Dedifferentiated amniotic fluid mesenchymal stem cell (primary cell): ENCODE measurements at regions not wholly inside any gene's neighbourhood (a gene's known extent, or its start where the extent isn't known, plus 50 kb on each side); places are given as distances from the start of the nearest gene placed in this dataset.
"Not testable (repeated sequence)": the region's sequence is repeated elsewhere in the genome, so short reads cannot be mapped to it uniquely, and the experiment has no call there.

ENCODE experiments used
- DNase-seq: peaks from one replicate; pipeline ENCODE4 v3.0.0-alpha.2; 2016; ENCODE audit errors: extremely low spot score

- no peak for DNase-seq
Observed at GRCh38 chr7:24134535-24134934, 149.5 kb upstream of the NPY start.

GRCh38 chr7:24135003-24135817 lies 148.8 kb upstream of the NPY start:
- no peak for DNase-seq

DNA sequence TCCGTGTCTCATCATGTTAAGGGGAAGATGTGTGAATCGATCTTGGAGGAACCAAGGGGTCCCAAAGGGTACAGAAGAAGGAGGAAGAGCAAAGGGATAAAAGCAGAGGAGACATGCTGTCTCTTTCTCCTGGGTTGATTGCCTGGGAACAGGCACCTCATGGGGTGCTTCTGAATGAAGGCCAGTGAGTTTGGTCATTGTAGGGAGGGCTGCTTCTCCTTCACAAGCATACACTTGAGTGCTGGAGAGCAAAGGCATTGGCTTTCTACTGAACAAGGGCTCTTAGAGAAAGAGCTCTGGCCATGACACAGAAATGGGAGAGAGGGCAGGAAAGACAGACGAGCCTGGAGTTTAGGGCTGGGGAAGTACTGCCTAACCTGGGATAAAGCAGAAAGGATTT lies 146.7 kb upstream of the NPY start:
- no peak for DNase-seq

DNA sequence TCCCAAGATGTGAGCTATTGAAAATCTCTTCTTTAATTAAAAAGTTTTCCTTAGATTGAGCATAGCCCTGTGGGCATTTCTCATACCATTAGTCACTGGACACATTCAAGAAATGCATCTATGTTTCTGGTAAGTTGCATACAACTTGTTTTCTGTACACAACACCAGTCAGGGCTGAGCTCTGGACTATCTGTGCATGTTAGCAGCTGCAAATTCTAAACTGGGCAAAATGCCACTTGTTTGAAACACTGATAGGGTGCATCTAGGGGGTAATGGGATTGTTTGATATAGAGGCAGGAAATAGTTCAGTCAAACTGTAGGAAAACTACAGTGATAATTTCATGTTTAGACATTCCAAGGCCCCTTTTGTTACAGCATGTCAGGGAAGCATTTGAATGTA lies 145.6 kb upstream of the NPY start:
- no peak for DNase-seq

GRCh38 chr7:24140001-24140400 lies 144.0 kb upstream of the NPY start:
- no peak for DNase-seq

- no peak for DNase-seq
Observed at GRCh38 chr7:24141874-24142509, 142.0 kb upstream of the NPY start.

DNA sequence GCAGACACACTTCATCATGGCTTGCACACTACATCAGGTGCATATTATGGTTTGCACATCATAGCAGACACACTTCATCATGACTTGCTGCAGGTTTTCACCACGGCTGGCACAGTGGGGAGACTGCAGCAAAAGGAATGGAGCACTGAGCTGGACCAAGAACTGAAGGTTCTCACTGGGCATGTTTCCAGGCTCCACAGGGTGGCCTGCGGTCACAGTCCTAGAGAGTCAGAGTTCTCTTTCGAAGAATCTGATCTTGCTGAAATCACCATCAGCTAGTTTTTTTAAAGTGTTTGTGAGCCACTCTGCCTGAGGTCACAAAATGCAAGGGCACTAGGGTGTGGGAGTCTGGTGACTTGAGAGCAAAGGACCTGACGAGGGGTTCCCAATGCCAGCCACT lies 140.4 kb upstream of the NPY start:
- no peak for DNase-seq

DNA sequence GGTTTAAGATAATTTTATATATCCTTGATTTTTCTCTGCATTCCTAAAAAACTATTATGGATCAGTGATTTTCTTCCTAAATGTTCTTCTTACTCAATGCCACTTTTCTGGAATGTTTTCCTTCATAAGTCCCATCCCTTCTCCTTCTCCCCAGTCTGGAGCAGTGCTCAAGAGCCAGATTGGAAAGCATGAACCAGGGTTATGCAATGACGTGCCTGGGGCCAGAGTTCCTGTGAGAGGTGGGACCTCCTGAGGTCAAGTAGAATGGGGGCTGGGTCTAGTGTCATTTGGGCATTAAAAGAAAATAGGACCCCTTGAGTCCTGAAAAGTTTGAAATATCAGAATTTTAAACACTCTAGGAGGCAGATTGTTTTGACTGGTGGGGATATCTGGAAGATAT lies 132.0 kb upstream of the NPY start:
- no peak for DNase-seq

DNA sequence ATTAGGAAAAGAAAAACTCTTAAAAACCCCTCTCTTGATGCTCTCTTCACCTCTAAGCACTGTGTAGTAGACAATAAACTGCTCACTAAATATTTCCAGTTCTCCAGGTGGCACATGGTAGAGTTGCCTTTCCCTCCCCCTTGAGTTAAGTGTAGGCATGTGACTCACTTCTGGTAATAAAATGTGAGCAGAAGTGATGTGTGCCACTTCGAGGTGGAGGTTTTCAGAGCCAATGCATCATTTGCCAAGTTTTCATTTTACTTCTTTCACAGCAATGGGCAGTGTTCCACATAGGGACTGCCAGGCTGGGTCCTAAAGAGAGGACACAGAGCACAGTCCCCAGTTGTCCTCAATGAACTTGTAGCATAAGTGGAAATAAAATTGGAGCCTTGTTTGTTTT lies 131.6 kb upstream of the NPY start:
- DNase-seq, result no peak

GRCh38 chr7:24152877-24153472 lies 131.0 kb upstream of the NPY start:
- DNase-seq, result no peak

- DNase-seq, result no peak
Observed at GRCh38 chr7:24157666-24158065, 126.3 kb upstream of the NPY start.

DNA sequence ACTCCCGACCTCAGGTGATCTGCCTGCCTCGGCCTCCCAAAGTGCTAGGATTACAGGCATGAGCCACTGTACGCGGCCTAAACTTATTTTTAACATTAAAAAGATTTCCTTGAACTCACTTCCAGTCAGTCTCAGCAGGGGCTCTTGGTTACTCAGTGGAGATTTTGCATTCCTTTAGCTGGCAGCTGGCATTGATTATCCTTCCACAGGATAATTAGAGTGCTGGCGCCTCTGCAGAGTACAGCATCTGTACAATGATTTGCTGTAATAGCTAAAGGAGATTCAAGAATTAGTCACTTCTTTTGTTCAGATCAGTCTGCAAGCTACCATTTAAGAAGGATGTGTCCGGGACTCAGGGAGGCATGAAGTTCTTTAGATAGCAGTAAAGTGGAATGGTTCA lies 125.0 kb upstream of the NPY start:
- no peak for DNase-seq

DNA sequence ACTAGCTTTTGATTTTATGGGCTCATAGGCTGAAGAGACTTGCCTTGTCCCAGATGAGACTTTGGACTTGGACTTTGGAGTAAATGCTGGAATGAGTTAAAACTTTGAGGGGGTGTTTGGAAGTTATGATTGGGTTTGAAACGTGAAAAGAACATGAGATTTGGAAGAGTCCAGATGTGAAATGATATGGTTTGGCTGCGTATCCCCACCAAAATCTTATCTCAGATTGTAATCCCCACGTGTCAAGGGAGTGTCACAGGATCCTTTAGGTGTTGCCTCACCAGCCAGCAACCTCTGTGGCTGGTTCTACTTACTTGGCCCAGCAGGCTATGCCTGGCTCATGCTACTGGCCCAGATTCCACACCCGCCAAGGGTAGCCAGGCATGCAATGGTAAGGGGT lies 119.6 kb upstream of the NPY start:
- DNase-seq, result no peak

GRCh38 chr7:24169077-24169624 lies 114.8 kb upstream of the NPY start:
- no peak for DNase-seq

GRCh38 chr7:24171951-24172350 lies 112.0 kb upstream of the NPY start:
- not testable (repeated sequence) for DNase-seq

DNA sequence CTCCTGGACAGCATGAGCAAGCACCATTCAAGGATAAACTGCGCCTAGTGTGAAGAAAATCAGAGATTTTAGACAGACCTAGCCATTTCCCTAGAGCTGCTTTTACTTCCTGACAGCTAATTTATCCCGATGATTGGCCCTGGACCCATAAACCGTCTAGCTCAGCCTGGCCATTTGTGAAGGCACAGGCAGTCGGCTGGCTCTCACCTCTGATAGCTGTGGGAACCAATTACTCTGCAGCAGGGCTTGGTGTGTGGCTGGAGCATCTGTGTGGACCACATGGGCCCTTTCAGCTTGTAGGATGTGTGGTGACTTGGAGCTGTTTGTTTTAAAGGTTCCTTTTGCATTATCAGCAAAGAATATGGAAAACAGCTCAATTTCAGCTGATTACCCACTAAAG lies 111.1 kb upstream of the NPY start:
- DNase-seq, result no peak

GRCh38 chr7:24175603-24176002 lies 108.4 kb upstream of the NPY start:
- DNase-seq, result no peak

- no peak for DNase-seq
Observed at GRCh38 chr7:24178811-24179570, 105.0 kb upstream of the NPY start.

DNA sequence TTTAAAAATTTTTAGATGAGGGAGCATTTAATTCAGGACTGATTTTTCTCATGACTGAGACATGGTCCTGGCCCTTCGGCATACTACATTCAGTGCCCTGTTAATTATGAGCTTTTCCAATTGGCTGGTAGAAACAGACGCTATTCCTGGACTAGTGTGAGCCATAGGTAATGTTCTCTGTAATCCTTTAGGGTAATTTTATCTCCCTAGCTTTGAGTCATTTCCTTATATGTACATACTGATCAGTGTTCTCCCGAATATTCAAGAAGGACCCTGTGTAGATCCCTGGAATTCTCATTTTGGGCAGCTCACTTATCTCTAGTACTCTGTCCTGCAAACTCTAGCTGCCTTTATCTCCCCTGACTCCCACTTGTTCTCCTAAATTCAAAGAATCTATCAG lies 92.6 kb upstream of the NPY start:
- no peak for DNase-seq

DNA sequence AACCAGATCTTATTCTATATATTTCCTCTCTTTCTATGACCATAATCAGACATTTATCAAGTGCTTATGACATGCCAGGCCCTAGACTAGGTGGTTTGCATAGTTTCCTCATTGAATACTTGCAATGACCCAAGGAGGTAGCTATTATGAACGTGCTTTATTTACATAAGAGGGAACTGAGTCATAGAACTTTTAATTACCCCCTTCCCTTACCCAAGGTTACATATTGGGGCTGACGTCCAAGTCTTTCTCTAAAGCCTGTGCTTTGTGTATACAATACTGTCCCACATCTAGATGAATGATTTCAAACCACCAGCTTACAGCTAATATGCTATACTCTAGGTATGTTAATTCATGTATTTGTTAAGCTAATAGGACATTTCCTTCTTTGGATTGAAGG lies 91.9 kb upstream of the NPY start:
- no peak for DNase-seq

GRCh38 chr7:24192691-24193090 lies 91.3 kb upstream of the NPY start:
- DNase-seq, result no peak

DNA sequence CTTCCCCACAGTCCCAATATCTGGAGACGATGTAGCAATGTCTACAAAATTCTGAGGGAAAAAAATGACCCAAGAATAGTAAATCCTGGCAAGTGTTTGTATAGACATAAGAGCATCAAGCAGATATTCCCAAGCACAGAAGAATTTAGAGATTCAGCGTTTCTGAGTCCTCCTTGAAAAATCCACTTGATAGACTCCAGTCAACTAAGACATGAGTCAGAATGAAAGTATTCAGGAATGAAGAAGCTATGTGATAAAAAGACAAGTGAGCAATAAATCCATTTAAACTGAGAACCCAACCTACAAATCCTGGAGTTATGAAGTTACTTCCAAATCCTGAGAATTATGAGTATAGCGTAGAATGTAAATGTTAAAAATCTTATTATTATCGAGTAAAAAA lies 86.1 kb upstream of the NPY start:
- no peak for DNase-seq
